HG03025 (cell line): ENCODE measurements at regions not wholly inside any gene's neighbourhood (a gene's known extent, or its start where the extent isn't known, plus 50 kb on each side); places are given as distances from the start of the nearest gene placed in this dataset.

Experiments
- ATAC-seq: cut with Tn5 transposase; IDR thresholded peaks from one replicate; pipeline ENCODE4 v1.9.1; 2021; ENCODE audit warnings: mild to moderate bottlenecking, moderate library complexity; ENCODE audit not compliant: unreplicated experiment, low FRiP score

GRCh38 chr6:165743366-165743898, 80.4 kb upstream of the PDE10A start:
- no peak for ATAC-seq

GRCh38 chr6:165742047-165742446, 79.0 kb upstream of the PDE10A start:
- ATAC-seq: no peak

DNA sequence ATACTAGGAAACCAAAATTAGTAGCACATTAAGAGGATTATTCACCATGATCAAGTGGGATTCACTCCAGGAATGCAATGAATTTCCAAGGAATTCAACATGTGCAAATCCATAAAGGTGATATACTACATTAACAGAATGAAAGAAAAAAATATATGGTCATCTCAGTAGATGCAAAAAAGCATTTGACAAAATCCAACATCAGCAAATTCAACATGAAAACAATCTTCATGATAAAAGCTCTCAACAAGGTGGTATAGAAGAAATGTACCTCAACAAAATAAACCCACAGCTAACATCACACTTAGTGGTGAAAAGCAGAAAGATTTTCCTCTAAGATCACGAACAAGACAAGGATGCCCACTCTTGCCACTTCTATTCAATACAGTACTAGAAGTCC, 74.4 kb upstream of the PDE10A start:
- no peak for ATAC-seq

- ATAC-seq: no peak
Observed at GRCh38 chr6:165735065-165735464, 72.0 kb upstream of the PDE10A start.

DNA sequence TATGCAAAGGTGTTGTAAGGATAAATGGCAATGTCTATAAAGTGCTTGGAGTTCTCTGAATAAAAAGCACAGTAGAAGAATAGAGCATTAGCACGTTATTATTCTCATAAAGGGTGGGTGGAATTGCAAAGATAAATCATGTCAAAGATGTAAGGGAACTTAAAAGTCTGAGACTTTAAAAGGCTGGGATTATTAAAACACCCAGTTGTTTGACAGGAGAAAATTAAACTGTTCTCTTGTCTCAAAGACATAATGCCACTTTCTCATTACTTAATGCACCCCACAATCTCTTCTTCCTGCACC, 70.4 kb upstream of the PDE10A start:
- ATAC-seq: no peak

DNA sequence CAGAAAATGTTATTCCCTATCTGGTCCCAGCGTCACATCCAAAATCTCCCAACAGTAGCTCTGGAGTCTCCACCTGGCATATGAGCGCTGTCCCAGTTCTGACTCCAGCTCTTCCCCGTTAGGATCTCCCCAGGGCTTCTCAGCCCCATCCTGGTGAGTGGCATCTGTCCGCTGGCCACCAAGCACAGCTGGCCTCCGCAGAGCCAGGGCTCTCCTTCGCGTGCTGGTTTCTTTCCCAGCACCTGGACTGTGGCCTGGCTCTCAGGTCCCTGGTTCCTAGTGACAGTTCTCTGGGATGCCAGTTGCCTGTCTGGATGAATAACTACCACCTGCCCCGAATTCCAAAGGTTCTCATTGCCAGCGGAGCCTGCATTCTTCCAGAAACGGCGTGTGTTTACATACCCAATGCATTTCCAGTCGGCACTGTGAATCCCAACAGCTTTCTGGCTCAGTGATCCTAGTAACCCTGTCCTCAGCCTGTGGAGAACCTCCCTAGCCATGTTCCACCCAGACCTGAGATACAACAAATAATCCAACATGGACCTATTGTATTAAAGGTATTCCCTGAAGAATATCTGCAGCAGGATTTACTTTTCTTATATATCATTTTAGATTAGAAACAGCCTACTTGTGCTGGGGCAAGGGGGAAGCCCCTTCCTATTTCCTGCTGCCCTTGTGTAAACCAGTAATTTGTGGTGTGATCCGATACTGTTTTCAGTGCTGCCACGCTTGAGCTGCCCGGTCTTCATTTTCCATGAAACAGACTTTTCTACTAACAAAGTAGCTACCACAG, 69.9 kb upstream of the PDE10A start:
- no peak for ATAC-seq

GRCh38 chr6:165729307-165729936, 66.4 kb upstream of the PDE10A start:
- no peak for ATAC-seq

GRCh38 chr6:165728216-165728615, 65.2 kb upstream of the PDE10A start:
- no peak for ATAC-seq

DNA sequence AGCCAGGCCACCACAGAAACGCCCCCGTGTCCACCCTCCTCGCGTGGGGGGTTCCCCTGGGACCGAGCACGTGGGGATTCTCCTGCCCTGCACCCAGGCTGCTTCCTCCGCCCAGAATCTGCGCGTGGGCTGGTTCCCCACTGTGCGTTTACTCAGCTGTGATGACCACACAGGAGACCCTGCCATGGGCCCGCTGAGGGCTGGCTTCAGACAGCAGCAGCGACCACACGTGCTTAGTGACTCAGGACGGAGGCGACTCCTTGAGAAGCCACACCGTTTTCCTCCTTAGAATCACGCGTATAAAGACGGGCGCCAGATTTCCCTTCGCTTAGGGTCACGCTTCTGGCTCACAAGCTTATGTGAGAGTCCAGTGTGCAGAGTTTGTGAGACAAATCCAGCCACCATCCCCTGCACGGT, 63.9 kb upstream of the PDE10A start:
- ATAC-seq: no peak

DNA sequence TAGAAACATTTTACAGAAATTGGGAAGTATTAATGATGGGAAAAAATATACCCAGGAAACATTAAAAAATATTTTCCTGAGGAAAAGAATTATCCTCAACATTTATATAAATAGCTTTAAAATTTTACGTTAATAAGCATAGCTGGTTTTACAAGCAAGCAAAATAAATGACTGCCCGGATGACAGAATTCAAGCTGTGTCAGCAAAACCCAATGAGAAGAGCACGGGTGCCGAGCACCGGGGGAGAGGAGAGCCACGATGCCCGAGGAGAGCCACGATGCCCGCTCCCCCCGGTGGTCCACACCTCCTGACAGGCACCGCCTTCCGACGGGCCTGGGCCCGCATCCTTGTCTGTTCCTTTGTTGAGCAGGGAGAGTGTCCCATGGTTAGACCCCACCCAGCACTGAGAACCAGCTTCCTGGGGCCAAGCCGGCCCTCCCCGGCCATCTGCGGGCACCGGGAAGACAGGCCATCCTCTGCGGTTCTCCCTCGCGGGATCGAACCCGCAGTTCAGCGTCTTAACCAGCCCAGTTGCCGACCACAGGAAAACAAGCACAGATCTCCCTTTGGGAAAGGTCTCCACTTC, 63.3 kb upstream of the PDE10A start:
- no peak for ATAC-seq

- no peak for ATAC-seq
Observed at GRCh38 chr6:165725201-165725600, 62.2 kb upstream of the PDE10A start.

DNA sequence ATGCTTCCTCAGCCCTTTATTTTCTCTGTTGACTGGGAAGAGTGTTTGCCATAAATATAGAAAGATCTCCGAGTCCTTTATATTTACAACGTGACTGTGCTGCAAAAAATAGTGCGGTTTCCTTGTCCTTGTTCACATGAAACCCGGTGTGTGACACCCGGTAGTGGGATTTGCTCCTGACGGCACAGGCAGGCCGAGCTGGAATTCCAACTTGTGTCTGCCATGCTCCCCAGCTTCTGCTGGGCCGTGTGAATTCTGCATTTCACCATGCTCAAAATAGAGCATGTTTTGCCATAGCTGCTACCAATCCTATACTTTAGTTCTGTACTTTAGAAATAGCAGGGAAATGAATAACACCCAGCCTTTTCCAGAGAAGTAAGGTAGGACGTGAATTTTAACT, 60.3 kb upstream of the PDE10A start:
- ATAC-seq: no peak

DNA sequence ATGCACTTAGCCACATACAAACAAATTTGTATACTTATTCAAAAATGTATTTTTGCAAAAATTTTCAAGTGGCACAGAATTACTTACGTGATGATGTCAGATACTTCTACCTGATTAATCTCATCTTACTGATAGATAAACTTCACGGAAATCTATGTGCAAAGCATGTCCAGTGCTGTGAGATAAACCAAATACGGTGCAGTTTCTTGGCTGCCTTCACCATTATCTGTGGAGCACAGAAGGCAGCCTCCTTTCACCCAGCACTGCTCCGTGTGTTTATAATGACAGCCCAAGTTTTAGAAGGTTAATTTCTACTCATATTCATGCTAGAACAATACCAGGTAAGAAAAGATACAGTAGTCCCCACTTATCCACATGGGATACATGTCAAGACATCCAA, 59.0 kb upstream of the PDE10A start:
- ATAC-seq: no peak

DNA sequence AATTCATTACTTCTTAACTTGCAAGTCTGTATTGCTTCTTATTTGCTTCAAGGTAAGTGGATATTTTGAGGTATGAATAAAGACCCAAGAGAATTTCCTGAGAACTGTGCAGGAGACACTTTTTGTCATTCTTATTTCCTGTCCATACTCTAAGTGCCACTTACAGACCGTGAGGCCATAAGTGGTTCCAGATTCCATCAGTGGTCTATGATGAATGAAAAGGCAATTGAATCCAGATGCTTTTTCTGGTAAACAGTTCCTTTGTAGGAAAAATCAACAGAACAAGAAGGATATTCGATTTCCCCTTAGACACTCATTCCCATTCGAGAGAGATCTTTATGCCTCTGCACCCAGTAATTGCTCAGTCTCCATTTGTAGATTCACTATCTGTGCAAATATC, 58.3 kb upstream of the PDE10A start:
- ATAC-seq: no peak

- ATAC-seq: no peak
Observed at GRCh38 chr6:165718491-165718891, 55.5 kb upstream of the PDE10A start.

DNA sequence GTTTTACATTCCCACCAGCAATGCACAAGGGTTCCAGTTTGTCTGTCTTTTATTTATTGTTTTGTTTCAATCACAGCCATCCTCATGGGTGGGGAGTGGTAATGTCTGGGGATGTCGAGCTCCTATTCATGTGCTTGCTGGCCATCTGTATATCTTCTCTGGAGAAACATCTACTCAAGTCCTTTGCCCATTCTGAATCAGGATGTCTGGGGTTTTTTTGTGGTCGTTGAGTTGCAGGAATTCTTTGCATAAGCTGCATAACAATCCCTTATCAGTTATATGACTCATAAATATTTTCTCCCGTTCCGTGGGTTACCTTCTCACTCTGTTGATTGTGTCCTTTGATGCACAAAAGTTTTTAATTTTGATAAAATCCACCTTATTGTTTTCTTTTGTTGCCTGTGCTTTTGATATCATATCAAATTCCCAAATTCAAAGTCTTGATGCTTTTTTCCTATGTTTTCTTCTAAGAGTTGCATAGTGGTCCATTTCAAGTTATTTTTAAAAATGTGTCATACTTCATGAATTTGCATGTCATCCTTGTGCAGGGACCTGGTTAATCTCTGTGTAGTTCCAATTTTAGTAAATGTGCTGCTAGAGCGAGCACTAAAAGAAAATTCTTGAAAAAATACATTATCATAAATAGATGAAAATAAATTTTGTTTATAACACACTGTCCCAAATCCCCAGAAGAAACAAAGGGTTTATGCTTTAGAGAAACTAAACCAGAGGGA, 54.9 kb upstream of the PDE10A start:
- no peak for ATAC-seq

DNA sequence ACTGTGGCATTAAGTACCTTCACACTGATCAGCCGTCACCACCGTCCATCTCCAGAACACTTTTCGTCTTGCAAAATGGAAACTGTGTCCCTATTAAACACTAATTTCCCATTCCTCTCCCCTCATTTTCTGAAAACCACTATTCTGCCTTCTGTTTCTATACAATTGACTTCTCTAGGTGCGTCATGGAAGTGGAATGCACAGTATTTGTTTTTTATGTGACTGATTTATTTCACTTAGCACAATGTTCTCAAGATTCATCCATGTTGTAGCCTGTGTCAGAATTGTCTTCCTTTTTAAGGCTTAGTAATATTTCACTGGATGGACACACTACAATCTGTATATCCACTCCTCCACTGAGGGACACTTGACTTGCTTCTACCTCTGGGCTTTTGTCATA, 53.8 kb upstream of the PDE10A start:
- ATAC-seq: no peak

DNA sequence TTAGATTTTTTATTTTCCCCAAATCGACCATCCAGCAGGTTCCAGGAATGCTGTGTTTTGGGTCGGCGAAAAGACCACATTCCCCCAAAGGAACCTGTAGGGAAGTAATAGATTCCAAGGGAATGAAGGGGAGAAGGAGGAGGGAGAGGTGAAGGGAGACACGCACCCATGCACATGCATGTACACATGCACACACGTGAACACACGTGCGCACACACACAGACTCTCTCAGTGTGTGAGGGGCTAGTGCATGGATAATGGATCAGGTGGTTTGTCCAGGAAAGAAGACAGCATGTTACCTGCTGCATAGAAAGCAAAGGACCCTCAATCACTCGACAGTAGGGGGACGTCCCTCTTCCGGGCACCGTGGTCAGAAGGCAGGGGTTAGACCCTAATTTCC, 52.4 kb upstream of the PDE10A start:
- ATAC-seq: no peak

GRCh38 chr6:165714907-165715306, 51.9 kb upstream of the PDE10A start:
- no peak for ATAC-seq

DNA sequence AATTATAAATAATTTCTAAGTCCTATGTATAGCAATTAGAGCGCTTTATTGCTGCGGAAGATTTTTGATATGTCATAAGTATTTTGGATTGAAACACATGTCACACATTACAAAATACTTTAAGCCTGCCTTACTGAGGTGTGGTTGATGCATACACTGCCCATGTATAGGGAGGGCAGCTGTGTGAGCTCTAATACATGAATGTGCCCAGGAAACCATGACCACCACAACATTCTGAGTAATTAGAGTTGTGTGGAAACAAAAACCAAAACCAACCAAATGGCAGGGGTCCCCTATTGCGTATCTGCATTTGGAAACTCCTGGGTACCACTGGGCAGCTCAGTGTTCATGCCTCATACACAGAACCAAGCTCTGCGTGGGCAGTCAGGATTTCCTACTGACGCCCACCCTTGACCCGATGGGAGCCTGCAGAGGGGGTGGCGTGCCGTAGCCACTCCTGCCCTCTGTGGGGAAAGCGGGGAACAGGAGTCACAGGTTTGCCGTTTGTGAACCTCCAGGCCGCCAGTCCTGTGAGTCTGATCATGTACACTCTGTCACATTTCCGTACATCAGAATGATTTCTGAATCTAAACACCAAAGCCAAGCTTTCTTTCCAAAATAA, 50.9 kb upstream of the PDE10A start:
- ATAC-seq: no peak
